ENCODE measurements at regions not wholly inside any gene's neighbourhood (a gene's known extent, or its start where the extent isn't known, plus 50 kb on each side); places are given as distances from the start of the nearest gene placed in this dataset.

DNA sequence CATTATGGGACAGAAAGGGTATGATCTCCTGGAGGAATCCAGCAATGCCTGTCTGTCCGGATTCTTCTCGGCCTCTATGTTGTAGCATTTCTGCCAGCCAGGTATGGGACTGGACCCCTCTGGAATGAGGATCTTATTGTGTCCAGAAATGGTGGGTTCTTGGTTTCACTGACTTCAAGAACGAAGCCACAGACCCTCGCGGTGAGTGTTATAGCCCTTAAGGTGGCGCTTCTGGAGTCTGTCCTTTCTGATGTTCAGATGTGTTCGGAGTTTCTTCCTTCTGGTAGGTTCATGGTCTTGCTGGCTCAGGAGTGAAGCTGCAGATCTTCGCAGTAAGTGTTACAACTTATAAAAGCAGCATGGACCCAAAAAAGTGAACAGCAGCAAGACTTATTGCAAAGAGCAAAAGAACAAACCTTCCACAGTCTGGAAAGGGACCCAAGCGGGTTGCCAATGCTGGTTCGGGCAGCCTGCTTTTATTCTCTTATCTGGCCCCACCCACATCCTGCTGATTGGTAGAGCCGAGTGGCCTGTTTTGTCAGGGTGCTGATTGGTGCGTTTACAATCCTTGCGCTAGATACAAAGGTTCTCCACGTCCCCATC lies 62.3 kb upstream of the IER3 start:
- DNase-seq, result no peak

GRCh38 chr6:30804333-30804732 lies 60.0 kb upstream of the IER3 start:
- no peak for DNase-seq

- DNase-seq, result no peak
Observed at GRCh38 chr6:30802731-30803130, 58.4 kb upstream of the IER3 start.

DNA sequence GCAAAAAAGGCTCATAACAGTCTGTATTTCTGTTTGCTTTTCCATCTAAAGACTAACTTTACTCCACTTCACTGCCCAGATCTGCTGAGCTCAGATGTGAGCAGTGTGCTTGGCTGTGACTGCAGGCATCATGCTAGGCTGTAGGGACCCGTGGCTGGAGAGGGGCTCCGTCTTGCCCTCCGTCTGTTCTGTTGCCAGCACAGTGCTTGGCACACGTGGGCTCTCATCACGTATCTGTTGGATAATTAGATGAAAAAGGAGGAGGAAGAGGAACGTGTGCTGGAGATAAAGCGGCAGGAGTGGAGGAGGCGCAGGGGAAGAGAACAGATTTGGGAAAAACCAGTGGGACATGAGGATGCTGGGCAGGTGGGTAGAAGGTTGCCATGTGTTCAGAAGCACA lies 57.6 kb upstream of the IER3 start:
- no peak for DNase-seq

DNA sequence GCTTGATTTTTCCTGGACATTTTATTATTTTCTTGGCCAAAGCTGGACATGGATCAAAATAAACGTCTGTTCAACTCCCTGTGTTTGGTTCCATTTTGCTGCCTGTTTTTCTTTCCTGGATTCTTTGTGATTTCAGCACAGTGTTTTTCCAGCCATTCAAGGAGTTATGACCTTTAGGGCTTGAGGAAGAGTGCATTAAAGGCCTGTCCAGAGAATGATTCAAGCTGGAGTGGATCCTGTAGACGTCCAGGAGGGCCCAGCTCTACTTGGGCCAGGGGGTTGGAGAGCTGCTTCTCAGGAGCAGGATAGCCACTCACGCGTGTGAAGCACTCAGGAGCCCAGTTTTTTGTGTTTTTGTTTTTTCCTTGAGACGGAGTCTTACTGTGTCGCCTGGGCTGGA lies 56.5 kb upstream of the IER3 start:
- DNase-seq, result no peak

DNA sequence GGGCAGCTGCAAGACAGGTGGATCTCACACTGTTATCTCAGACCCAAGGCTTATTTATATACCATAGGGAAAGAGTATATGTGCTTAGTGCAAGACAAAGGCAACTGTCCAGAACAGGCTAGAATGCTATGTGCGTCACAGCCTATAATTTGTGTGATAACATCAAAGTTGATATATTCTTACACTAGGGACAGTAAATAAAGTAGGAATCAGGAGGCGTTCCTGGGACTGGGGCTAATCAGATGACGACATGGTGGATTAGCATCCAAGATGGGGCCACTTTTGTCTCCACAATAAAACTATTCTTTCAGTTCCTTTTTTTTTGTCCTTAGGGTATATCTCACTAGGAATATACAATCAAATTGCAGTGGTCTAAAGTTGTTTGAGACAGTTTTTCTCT lies 54.9 kb upstream of the IER3 start:
- DNase-seq, result no peak

GRCh38 chr6:30798494-30798893 lies 54.1 kb upstream of the IER3 start:
- DNase-seq, result no peak

GRCh38 chr6:30795549-30796293 lies 51.4 kb upstream of the IER3 start:
- no peak for DNase-seq

All from activated naive CD4-positive, alpha-beta T cell treated with Interleukin-2 at 50 U/mL for 16 hours (primary cell).